Neural progenitor cell (in vitro differentiated cells): ENCODE measurements at regions not wholly inside any gene's neighbourhood (a gene's known extent, or its start where the extent isn't known, plus 50 kb on each side); places are given as distances from the start of the nearest gene placed in this dataset.

Experiments used
- DNase-seq: peaks from one replicate; pipeline ENCODE4 v3.0.0-alpha.2; 2016; ENCODE audit warnings: low spot score
- H2AFZ ChIP-seq: fragments of 200-600 bp; sonication (generic); replicated peaks from 2 replicates; pipeline ENCODE4 v1.6.1; 2016; ENCODE audit warnings: antibody characterized with exemption
- H3F3A ChIP-seq: fragments of 200-600 bp; sonication (generic); 2 replicates; pipeline ENCODE4 v1.6.1; 2016; ENCODE audit warnings: antibody characterized with exemption, low read depth
- H3K27ac ChIP-seq: fragments of 200-600 bp; sonication (generic); 2 replicates; pipeline ENCODE4 v1.5.1; 2016; ENCODE audit warnings: mild to moderate bottlenecking
- H3K27me3 ChIP-seq: fragments of 200-600 bp; sonication (generic); 2 replicates; pipeline ENCODE4 v1.6.1; 2016; ENCODE audit warnings: mild to moderate bottlenecking, moderate library complexity
- H3K36me3 ChIP-seq: fragments of 200-600 bp; sonication (generic); 2 replicates; pipeline ENCODE4 v1.5.1; 2016
- H3K4me1 ChIP-seq: fragments of 200-600 bp; sonication (generic); 2 replicates; pipeline ENCODE4 v1.6.1; 2016; ENCODE audit warnings: mixed run types
- H3K4me2 ChIP-seq: fragments of 200-600 bp; sonication (generic); 2 replicates; pipeline ENCODE4 v1.6.1; 2016
- H3K4me3 ChIP-seq: fragments of 200-600 bp; sonication (generic); 2 replicates; pipeline ENCODE4 v1.5.1; 2016
- H3K79me2 ChIP-seq: fragments of 200-600 bp; sonication (generic); 2 replicates; pipeline ENCODE4 v1.6.1; 2016; ENCODE audit warnings: low read depth
- H3K9ac ChIP-seq: fragments of 200-600 bp; sonication (generic); 2 replicates; pipeline ENCODE4 v1.6.1; 2016
- H3K9me3 ChIP-seq: fragments of 200-600 bp; sonication (generic); 2 replicates; pipeline ENCODE4 v1.5.1; 2016; ENCODE audit warnings: low read depth
- H4K20me1 ChIP-seq: fragments of 200-600 bp; sonication (generic); 2 replicates; pipeline ENCODE4 v1.6.1; 2016; ENCODE audit warnings: low read depth
- H3K27ac Mint-ChIP-seq: 3 replicates; pipeline ENCODE4 v1.8.0; 2021; ENCODE audit warnings: mixed read lengths
- H3K27me3 Mint-ChIP-seq: 2 replicates; pipeline ENCODE4 v1.8.0; 2022; ENCODE audit warnings: low read depth, mild to moderate bottlenecking, inconsistent platforms, moderate library complexity, mixed read lengths; ENCODE audit not compliant: insufficient read depth
- H3K36me3 Mint-ChIP-seq: 3 replicates; pipeline ENCODE4 v1.8.0; 2021; ENCODE audit warnings: mixed read lengths
- H3K4me1 Mint-ChIP-seq: 3 replicates; pipeline ENCODE4 v1.8.0; 2021; ENCODE audit warnings: mixed read lengths
- H3K4me3 Mint-ChIP-seq: 3 replicates; pipeline ENCODE4 v1.8.0; 2021; ENCODE audit warnings: mild to moderate bottlenecking, moderate library complexity, mixed read lengths
- H3K9me3 Mint-ChIP-seq: 3 replicates; pipeline ENCODE4 v1.8.0; 2020; ENCODE audit warnings: mixed read lengths
- EZH2 ChIP-seq: fragments of 200-600 bp; sonication (generic); IDR thresholded peaks from 2 replicates; pipeline ENCODE4 v1.6.1; 2017; ENCODE audit warnings: antibody characterized with exemption, mild to moderate bottlenecking, moderate library complexity
- EZH2phosphoT487 ChIP-seq: fragments of 200-600 bp; sonication (generic); IDR thresholded peaks from 2 replicates; pipeline ENCODE4 v1.6.1; 2017; ENCODE audit warnings: antibody characterized with exemption
- TF ChIP-seq, protein P1 (sequence below): fragments of 200-600 bp; sonication (generic); IDR thresholded peaks from 2 replicates; pipeline ENCODE4 v1.5.1; 2017; ENCODE audit warnings: antibody characterized with exemption, mild to moderate bottlenecking

DNA sequence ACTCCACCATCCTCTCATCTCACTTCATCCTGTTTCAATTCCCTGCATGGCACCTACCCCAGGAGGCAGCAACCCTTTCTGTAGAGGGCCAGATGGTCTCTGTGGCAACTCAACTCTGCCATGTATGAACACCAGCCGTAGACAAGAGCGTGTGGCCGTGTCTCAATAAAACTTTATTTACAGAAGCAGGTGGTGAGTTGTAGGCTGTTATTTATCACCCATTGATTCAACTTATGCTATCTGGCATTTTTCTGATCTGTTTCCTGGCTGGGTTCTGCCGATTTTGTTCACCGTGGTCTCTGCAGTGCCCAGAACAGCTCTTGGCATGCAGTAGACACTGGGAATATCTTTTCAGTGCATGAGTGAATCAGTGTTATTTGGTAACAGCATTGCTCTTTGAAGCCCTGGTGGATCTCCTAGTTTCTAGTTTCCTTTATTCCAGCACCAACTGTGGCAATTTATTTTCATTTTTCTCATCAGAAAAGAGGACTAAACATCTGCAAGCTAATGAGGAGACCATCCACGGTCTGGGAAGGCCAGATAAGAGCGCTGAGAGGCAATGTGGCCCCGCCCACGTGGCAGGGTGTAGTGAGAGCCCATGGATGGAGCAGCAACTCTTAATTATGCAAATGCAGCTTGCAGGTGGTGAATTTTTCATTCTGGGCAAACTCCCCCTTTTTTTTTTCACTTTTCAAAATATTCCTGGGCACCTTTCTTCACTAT lies 77.9 kb downstream of the CTSL start:
- Histone ChIP-seq H3K9ac (no peak overlapping the region), H3K27me3 (no peaks in the 10 kb centered on the region), H3K4me3 (no peak overlapping the region), H3K9me3 (no peaks in the 10 kb centered on the region), H3K4me1 (no peaks in the 10 kb centered on the region), H4K20me1 (no peaks in the 10 kb centered on the region), H3K4me2 (no peak overlapping the region), H2AFZ (no peak overlapping the region), H3F3A (no peaks in the 10 kb centered on the region), H3K79me2 (no peaks in the 10 kb centered on the region), H3K27ac (no peak overlapping the region), H3K36me3 (no peaks in the 10 kb centered on the region)
- Mint-ChIP-seq H3K9me3 (peaks cover 12% of the 10 kb centered on the region), H3K36me3 (no peaks in the 10 kb centered on the region), H3K4me1 (peaks cover 9% of the 10 kb centered on the region), H3K27me3 (peaks cover 5% of the 10 kb centered on the region), H3K27ac (no peak overlapping the region), H3K4me3 (no peak overlapping the region)
- no peak for DNase-seq
- TF ChIP-seq, protein P1, sequence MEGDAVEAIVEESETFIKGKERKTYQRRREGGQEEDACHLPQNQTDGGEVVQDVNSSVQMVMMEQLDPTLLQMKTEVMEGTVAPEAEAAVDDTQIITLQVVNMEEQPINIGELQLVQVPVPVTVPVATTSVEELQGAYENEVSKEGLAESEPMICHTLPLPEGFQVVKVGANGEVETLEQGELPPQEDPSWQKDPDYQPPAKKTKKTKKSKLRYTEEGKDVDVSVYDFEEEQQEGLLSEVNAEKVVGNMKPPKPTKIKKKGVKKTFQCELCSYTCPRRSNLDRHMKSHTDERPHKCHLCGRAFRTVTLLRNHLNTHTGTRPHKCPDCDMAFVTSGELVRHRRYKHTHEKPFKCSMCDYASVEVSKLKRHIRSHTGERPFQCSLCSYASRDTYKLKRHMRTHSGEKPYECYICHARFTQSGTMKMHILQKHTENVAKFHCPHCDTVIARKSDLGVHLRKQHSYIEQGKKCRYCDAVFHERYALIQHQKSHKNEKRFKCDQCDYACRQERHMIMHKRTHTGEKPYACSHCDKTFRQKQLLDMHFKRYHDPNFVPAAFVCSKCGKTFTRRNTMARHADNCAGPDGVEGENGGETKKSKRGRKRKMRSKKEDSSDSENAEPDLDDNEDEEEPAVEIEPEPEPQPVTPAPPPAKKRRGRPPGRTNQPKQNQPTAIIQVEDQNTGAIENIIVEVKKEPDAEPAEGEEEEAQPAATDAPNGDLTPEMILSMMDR = no peak
- TF ChIP-seq EZH2phosphoT487 = no peak
- no peak for TF ChIP-seq EZH2

DNA sequence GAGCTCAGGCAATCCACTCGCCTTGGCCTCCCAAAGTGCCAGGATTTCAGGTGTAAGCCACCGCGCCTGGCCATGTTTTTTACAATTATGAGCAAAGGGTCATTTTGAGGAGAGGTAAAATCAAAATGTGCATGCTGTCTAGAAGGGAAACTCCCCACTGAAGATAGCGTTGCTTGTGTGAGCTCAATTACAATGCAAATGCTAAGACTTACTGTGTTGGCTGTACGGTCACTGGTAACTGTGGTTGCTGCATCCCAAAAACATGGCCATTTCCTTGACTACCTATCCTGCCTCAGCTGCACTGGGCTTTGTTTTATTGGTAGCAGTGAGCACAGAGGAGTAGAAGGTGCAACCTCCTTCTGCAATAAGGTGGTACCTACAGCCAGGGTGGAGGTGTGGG lies 77.4 kb upstream of the SPATA31E1 start:
- Histone ChIP-seq H3K27ac (no peak overlapping the region), H3K79me2 (no peaks in the 10 kb centered on the region), H3K36me3 (no peaks in the 10 kb centered on the region), H3K9me3 (no peaks in the 10 kb centered on the region), H3F3A (no peaks in the 10 kb centered on the region), H3K27me3 (no peaks in the 10 kb centered on the region), H2AFZ (no peak overlapping the region), H3K9ac (no peak overlapping the region), H3K4me2 (no peak overlapping the region), H3K4me3 (no peak overlapping the region), H4K20me1 (no peaks in the 10 kb centered on the region), H3K4me1 (no peaks in the 10 kb centered on the region)
- DNase-seq = no peak
- Mint-ChIP-seq H3K4me3 (no peak overlapping the region), H3K4me1 (peaks cover 8% of the 10 kb centered on the region), H3K27ac (no peak overlapping the region), H3K36me3 (no peaks in the 10 kb centered on the region), H3K27me3 (peaks cover 5% of the 10 kb centered on the region), H3K9me3 (peaks cover 19% of the 10 kb centered on the region)
- TF ChIP-seq EZH2 (no peak), EZH2phosphoT487 (no peak)
- TF ChIP-seq, protein P1 = no peak

DNA sequence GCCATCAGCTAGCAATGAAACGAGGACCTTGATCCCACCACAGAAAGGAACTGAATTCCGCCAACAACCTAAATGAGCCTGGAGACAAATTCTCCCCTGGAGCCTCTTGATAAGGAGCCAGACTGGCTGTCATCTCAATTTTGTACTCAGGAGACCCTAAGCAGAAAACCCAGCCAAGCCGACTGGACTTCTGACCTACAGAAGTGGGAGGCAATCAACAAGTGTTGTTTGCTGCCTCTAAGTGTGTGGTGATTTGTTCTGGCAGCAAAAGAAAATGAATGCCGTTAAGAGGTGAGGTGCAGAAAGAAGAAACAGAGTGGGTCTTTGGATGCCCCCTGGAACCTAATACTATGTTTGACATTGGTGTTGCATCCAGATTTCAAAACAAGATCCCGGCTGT lies 72.7 kb upstream of the SPATA31E1 start:
- TF ChIP-seq, protein P1 = no peak
- no peak for TF ChIP-seq EZH2
- H3K27me3 Mint-ChIP-seq = peaks cover 4% of the 10 kb centered on the region
- Histone ChIP-seq H4K20me1 (no peaks in the 10 kb centered on the region), H3K9ac (no peak overlapping the region), H3K4me1 (no peaks in the 10 kb centered on the region), H3F3A (no peaks in the 10 kb centered on the region), H3K4me2 (no peak overlapping the region), H3K79me2 (no peaks in the 10 kb centered on the region), H2AFZ (no peak overlapping the region), H3K27ac (no peak overlapping the region), H3K36me3 (no peaks in the 10 kb centered on the region), H3K4me3 (no peak overlapping the region), H3K27me3 (no peaks in the 10 kb centered on the region), H3K9me3 (no peaks in the 10 kb centered on the region)
- DNase-seq = no peak
- peaks cover 8% of the 10 kb centered on the region for H3K4me1 Mint-ChIP-seq
- no peak overlapping the region for H3K27ac Mint-ChIP-seq
- no peaks in the 10 kb centered on the region for H3K36me3 Mint-ChIP-seq
- H3K4me3 Mint-ChIP-seq = no peak overlapping the region
- peaks cover 19% of the 10 kb centered on the region for H3K9me3 Mint-ChIP-seq
